Left ventricle myocardium superior (tissue), 1 donor: ENCODE measurements at regions not wholly inside any gene's neighbourhood (a gene's known extent, or its start where the extent isn't known, plus 50 kb on each side); places are given as distances from the start of the nearest gene placed in this dataset.

Source experiments
- ATAC-seq: fragments of 200-7000 bp; cut with Tn5 transposase; one replicate; pipeline ENCODE4 v1.9.1; 2020; ENCODE audit warnings: mild to moderate bottlenecking, moderate library complexity
- DNase-seq: peaks from one replicate; pipeline ENCODE4 v3.0.0-alpha.2; 2020
- intact Hi-C: fragments of 100-400 bp; cut with micrococcal nuclease; formaldehyde crosslinking; loops from one replicate; pipeline ENCODE4 v1.11.0; 2022
- donor health status: DM: no; HTN: yes; CAD: no; lungs with severe emphysema.

DNA sequence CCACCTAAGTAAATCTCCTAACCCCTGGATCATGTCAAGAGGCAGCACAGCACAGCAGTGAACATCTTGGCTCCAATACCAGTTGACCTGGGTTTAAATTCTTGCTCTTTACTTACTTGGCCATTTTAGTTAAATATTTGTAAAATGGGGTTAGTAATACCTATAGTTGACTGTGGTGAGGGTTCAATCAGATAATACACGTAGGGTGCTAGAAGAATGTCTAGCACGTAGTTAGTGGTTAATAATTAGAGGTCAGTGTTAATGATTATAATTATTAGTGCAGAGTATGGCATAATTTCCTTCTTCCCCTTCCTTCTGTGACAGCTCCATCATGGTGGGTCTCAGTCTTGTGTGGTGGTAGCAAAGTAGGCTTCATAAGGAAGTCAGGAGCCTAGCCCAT lies 520.8 kb downstream of the INSC start:
- intact Hi-C loops: no loop called here
- no peak for DNase-seq
- ATAC-seq: no peak

DNA sequence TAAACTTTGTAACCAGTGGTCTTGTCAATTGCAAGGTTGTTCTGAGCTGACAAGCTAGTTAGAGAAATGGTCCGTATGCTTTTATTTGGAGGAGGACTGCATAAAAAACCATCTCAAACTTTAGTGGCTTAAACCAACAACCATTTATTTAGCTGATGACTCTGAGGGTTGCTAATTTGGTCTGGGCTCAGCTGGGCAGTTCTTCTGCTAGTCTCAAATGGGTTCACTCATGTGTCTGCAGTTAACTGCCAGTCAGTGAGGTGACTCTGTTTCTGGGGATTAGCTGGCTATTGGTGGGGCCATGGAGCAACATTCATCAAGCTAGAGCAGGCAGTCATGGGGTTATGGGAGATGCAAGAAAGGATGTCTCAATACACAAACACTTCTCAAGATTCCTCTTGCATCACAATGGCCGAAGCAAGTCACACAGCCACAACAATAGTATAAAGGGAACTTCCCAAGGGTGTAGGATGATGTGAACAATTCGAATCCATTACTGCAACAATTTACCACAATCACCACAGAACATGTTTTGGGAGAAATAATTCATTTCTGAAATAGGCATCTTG lies 521.9 kb downstream of the INSC start:
- intact Hi-C loops: no loop called here
- no peak for ATAC-seq
- DNase-seq: no peak

GRCh38 chr11:15638386-15638787 lies 523.7 kb downstream of the INSC start:
- ATAC-seq (peak; percentile 80), DNase-seq (no peak)
- intact Hi-C loops: no loop called here

DNA sequence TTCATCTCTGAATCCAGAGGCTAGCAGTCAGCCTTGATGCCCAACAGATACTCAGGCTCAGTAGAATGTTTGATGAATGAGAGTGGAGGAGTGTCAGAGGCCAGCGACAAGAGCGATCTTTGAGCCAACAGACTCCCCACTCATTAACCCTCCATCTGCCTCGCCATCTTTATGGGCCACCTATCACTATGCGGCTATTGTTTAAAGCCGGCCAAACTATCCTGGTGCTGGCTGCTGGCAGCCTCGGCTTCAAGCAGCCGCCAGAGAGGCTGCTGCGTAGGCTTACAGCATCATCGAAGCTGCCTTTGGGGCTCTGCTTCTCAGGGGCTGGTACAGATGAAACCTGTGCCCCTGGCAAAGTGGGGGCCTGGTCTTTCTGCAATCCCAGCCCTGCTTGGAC lies 525.6 kb downstream of the INSC start:
- intact Hi-C loops: no loop called here
- DNase-seq (no peak), ATAC-seq (no peak)

GRCh38 chr11:15641271-15642045 lies 526.7 kb downstream of the INSC start:
- no peak for DNase-seq
- intact Hi-C loops: no loop called here
- no peak for ATAC-seq

DNA sequence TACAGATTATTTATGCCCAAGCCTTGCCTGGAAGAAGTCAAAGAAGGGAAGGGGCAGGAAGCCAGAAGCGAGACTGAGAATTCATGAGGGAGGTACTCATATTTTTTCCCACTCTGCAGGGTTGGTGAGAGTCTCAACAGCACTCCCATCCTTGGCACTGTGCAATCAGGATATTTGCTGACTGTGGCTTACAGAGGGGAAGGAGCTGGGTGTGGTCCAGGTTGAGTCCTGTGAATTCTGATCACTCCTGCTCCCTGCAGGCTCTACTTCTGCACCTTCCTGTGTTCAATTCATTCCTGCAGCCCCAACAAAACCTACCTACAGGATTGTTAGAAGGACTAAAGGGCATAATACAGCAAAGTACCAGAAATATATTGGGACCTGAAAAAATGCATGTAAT lies 530.5 kb downstream of the INSC start:
- intact Hi-C loops: no loop called here
- no peak for DNase-seq

DNA sequence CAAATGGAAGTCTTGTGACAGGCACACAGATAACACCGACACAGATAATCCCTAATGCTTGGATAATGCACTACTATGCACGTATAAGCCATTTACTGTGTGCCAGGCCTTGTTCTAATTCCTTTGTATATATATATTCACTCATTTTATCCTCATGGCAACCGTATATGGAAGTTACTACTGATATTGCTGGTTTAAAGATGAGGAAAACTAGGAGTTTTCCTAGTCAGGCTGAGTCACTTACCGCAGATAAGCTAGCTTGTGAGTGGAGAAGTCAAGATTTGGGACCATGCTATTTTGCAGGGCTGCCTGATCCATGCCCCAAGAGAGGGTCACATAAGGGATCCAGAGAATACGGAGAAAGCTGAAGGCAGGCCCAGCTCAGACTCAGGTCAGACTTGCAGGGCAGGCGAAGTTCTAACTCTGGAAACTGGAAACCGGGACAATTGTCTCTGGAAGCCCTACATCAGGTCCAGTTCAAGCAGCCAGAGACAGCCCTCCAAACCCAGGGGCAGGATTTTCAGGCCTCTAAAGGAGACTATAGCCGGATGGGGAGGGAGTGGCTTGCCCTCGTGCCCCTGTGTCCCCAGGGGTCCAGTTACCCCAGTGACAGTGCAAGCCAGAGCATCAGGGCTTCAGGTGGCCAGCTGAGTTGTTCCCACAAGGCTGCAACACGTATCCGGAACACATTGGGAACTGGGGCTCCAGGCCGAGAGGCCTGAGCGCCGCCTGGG lies 534.8 kb downstream of the INSC start:
- ATAC-seq (no peak), DNase-seq (no peak)
- intact Hi-C loops: loop anchor here (5.0 kb wide), 1 partner anchor 958 kb away; no protein-coding TSS in a partner anchor

More for the DNA sequence above, 530.5 kb downstream of the INSC start:
- ATAC-seq: no peak

GRCh38 chr11:15650105-15650938 lies 535.6 kb downstream of the INSC start:
- ATAC-seq (peak; percentile 99), DNase-seq (peak; percentile 98)
- intact Hi-C loops: loop anchor here (5.0 kb wide), 1 partner anchor 957 kb away; no protein-coding TSS in a partner anchor

GRCh38 chr11:15651033-15651432 lies 536.3 kb downstream of the INSC start:
- no peak for ATAC-seq
- intact Hi-C loops: loop anchor here (5.0 kb wide), 1 partner anchor 956 kb away; no protein-coding TSS in a partner anchor
- DNase-seq: peak; percentile 36

GRCh38 chr11:15651816-15652215 lies 537.1 kb downstream of the INSC start:
- intact Hi-C loops: loop anchor here (5.0 kb wide), 1 partner anchor 955 kb away; no protein-coding TSS in a partner anchor
- ATAC-seq (peak; percentile 4), DNase-seq (peak; percentile 40)

- DNase-seq (no peak), ATAC-seq (no peak)
- intact Hi-C loops: loop anchor here (5.0 kb wide), 1 partner anchor 954 kb away; no protein-coding TSS in a partner anchor
These were observed 538.5 kb downstream of the INSC start for GRCh38 chr11:15653191-15653710.

DNA sequence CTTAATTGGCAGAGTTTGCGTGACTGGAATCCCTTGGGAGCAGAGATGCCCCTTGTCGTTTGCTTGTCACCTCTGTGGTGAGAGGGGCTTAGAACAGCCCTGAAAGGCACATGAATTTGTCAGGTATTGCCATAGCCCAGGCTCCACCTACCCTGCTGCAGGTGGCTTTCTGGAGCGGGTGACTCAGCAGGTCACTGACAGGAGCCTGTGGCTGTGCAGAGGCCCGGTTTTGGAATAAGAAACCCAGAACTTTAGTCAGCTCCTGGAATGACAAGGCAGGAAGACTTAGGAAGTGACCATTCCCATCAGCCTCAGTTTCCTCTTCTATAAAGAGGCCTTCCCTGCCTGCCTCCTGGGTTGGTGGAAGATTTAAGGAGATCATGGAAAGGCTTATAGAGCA lies 539.7 kb downstream of the INSC start:
- no peak for DNase-seq
- intact Hi-C loops: loop anchor here (5.0 kb wide), 1 partner anchor 953 kb away; no protein-coding TSS in a partner anchor
- no peak for ATAC-seq

DNA sequence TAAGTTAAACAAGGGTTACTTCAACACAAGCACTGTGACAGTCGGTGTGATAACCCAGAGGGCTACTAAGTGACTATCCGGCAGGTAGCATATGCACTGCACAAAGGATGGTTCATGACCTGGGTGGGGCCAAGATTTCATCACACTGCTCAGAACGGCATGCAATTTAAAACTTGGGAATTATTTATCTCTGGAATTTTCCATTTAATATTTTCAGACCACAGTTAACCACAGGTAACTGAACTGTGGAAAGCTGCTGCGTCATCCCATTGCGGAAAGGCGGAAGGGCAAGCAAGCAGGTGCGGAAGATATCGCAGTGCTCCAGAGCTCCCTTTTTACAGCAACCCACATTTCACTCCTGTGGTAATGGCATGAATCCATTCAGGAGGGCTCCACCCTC lies 540.8 kb downstream of the INSC start:
- intact Hi-C loops: no loop called here
- DNase-seq (no peak), ATAC-seq (no peak)

DNA sequence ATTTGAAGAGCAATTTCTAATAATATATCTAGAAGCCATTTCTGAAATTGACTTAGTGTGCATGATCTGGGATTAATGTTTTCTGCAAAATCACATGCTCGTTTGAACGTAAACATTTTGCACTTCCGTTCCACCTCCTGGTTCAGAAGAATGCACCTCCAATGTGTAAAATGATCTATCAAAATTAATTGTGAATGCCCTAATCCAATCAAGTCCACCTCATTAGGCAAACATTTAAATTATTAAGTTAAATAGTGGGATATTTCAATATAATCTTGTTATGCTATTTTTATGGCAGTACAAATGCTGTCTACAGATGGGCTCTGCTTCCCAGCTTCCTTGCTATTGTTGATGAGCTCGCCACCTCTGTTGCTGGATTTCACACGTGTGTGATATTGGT lies 542.5 kb downstream of the INSC start:
- DNase-seq: no peak
- intact Hi-C loops: no loop called here
- ATAC-seq: no peak

- intact Hi-C loops: no loop called here
- no peak for ATAC-seq
- DNase-seq: no peak
These were observed 545.8 kb downstream of the INSC start for GRCh38 chr11:15660496-15660895.

DNA sequence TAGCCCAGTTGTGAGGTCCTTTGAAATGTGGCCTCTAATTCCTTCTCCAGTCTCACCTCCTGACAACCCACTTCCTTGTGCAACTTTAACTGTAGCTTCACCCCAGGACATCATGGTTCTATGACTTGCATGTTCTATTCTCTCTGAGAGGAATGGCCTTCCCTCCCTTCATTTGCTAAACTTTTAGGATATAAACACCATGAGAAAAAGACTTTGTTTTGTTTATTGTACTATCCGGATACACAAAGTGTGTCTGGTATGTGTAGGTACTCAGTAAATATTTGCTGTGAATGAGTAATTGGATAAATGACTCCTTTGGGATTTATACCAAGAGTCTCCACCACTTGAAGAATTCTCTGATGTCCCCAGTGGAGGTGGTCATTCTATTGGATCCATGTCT lies 547.6 kb downstream of the INSC start:
- ATAC-seq (no peak), DNase-seq (no peak)
- intact Hi-C loops: no loop called here

DNA sequence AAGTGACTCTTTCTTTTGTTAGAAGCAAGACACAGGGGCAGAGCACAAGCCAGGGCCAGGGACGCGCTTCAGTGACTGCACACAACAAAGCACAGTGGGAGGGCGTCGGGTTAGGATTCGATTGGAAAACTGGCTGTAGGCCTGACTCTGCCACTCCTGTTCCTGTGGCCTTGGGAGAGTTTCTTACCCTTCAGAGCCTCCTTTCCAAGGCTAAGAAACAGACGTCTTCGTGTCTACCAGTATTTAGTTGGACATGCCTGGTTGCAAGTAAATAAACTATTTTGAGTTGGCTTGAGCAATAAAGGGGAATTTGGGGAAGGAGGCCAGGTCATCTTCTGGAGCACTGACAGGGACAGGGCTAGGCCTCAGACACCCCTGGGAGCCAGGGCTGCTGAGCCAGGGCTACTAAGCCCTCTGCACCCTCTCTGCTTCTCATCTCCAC lies 549.1 kb downstream of the INSC start:
- DNase-seq (no peak), ATAC-seq (peak; percentile 30)
- intact Hi-C loops: no loop called here

- DNase-seq: no peak
- intact Hi-C loops: no loop called here
- ATAC-seq: no peak
These were observed 550.7 kb downstream of the INSC start for GRCh38 chr11:15665368-15665871.
